ENCODE measurements at regions not wholly inside any gene's neighbourhood (a gene's known extent, or its start where the extent isn't known, plus 50 kb on each side); places are given as distances from the start of the nearest gene placed in this dataset.

DNA sequence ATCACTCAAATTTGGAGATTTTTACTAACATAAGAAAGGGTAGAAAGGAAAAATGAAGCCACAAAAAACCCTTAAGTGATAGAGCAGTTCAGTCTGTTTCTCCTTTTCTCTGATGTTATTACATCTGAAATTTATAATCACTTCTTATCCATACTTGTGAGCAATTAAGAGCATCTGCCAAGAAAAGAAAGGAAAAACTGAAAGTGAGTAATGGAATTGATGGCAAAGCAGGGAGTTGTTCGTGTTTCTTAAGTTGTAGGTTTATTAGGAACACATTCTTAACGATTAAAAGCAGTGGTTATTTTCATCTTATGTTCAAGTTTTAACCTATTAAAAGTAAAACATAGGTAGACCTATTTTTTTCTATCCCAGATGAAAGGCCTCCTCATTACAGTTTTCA lies 277.7 kb downstream of the RND3 start:
- no peaks in the 10 kb centered on the region for H3K79me2 ChIP-seq (ENCODE audit: insufficient read depth, low read length)
- no peak for TF ChIP-seq EZH2 (IDR thresholded peaks at IDR 0.05; ENCODE audit: borderline replicate concordance, low read length)
- TF ChIP-seq, protein P1, sequence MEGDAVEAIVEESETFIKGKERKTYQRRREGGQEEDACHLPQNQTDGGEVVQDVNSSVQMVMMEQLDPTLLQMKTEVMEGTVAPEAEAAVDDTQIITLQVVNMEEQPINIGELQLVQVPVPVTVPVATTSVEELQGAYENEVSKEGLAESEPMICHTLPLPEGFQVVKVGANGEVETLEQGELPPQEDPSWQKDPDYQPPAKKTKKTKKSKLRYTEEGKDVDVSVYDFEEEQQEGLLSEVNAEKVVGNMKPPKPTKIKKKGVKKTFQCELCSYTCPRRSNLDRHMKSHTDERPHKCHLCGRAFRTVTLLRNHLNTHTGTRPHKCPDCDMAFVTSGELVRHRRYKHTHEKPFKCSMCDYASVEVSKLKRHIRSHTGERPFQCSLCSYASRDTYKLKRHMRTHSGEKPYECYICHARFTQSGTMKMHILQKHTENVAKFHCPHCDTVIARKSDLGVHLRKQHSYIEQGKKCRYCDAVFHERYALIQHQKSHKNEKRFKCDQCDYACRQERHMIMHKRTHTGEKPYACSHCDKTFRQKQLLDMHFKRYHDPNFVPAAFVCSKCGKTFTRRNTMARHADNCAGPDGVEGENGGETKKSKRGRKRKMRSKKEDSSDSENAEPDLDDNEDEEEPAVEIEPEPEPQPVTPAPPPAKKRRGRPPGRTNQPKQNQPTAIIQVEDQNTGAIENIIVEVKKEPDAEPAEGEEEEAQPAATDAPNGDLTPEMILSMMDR (IDR thresholded peaks at IDR 0.05; ENCODE audit: low read length) = no peak

DNA sequence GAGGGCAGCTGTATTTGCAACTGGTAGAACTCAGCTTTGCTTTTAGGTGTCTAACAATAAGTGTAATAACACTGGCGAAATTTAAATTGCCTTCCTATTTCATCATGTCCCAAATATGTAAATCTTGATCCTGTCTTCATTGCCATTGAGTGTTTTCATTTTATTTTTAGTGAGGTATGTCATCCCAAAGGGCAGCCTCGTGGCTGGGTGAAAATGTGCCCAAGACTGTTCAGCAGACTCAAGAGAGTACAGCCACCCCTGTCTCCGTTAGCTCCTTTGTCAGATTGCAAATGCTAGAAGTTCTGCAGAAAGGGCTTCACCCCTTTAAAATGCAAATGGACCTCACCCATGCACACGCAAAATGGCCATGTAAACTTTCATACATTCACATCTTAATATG lies 278.8 kb downstream of the RND3 start:
- TF ChIP-seq, protein P1 (IDR thresholded peaks at IDR 0.05; ENCODE audit: low read length) = no peak
- no peak for TF ChIP-seq EZH2 (IDR thresholded peaks at IDR 0.05; ENCODE audit: borderline replicate concordance, low read length)
- Histone ChIP-seq H3K27me3 (ENCODE audit: insufficient read depth, low read length) (no peaks in the 10 kb centered on the region), H3K79me2 (ENCODE audit: insufficient read depth, low read length) (no peaks in the 10 kb centered on the region), H3K9me3 (ENCODE audit: low read length) (no peaks in the 10 kb centered on the region), H3K4me2 (ENCODE audit: low read length) (no peak overlapping the region), H3K9ac (ENCODE audit: low read length) (no peak overlapping the region), H3F3A (ENCODE audit: insufficient read depth, low read length) (no peaks in the 10 kb centered on the region), H3K27ac (ENCODE audit: low read depth, low read length, poor library complexity, severe bottlenecking) (no peak overlapping the region), H3K4me1 (ENCODE audit: insufficient read depth, low read length, severe bottlenecking) (no peaks in the 10 kb centered on the region), H2AFZ (ENCODE audit: low read length) (no peak overlapping the region), H3K9me2 (ENCODE audit: low read depth, low read length) (no peaks in the 10 kb centered on the region), H3K4me3 (ENCODE audit: low read depth, low read length, poor library complexity, severe bottlenecking) (no peak overlapping the region), H4K20me1 (ENCODE audit: insufficient read depth, low read length) (no peaks in the 10 kb centered on the region), H3K36me3 (ENCODE audit: insufficient read depth, low read length) (no peaks in the 10 kb centered on the region)

More for the DNA sequence above, 277.7 kb downstream of the RND3 start:
- Histone ChIP-seq H2AFZ (ENCODE audit: low read length) (no peak overlapping the region), H4K20me1 (ENCODE audit: insufficient read depth, low read length) (no peaks in the 10 kb centered on the region), H3F3A (ENCODE audit: insufficient read depth, low read length) (no peaks in the 10 kb centered on the region), H3K27ac (ENCODE audit: low read depth, low read length, poor library complexity, severe bottlenecking) (no peak overlapping the region), H3K4me3 (ENCODE audit: low read depth, low read length, poor library complexity, severe bottlenecking) (no peak overlapping the region), H3K27me3 (ENCODE audit: insufficient read depth, low read length) (no peaks in the 10 kb centered on the region), H3K36me3 (ENCODE audit: insufficient read depth, low read length) (no peaks in the 10 kb centered on the region), H3K4me1 (ENCODE audit: insufficient read depth, low read length, severe bottlenecking) (no peaks in the 10 kb centered on the region), H3K9me2 (ENCODE audit: low read depth, low read length) (no peaks in the 10 kb centered on the region), H3K4me2 (ENCODE audit: low read length) (no peak overlapping the region), H3K9ac (ENCODE audit: low read length) (no peak overlapping the region), H3K9me3 (ENCODE audit: low read length) (no peaks in the 10 kb centered on the region)

DNA sequence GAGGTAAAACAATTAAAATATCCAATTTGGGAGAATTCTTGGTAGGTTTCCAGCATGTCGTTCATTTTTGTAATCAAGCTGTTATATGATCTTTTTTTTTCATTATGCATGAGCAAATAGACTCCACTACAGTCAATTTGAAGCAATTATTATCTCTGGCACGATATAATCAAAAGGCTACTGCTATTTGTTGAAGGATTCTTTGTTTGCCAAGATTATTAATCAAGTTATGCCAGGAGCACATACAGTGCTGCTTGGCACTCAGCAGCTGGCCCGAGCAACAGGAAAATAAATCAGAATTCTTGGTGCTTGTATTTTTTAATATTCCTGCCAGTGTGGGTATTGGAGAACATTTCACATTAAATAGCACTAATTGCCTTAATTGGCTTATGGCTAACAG lies 279.5 kb downstream of the RND3 start:
- H3K4me3 ChIP-seq (ENCODE audit: low read depth, low read length, poor library complexity, severe bottlenecking) = no peak overlapping the region
- H3K27ac ChIP-seq (ENCODE audit: low read depth, low read length, poor library complexity, severe bottlenecking) = no peak overlapping the region
- no peaks in the 10 kb centered on the region for H3K9me3 ChIP-seq (ENCODE audit: low read length)
- H3K79me2 ChIP-seq (ENCODE audit: insufficient read depth, low read length) = no peaks in the 10 kb centered on the region
- H3K4me1 ChIP-seq (ENCODE audit: insufficient read depth, low read length, severe bottlenecking) = no peaks in the 10 kb centered on the region
- H2AFZ ChIP-seq (ENCODE audit: low read length) = no peak overlapping the region
- no peaks in the 10 kb centered on the region for H3K27me3 ChIP-seq (ENCODE audit: insufficient read depth, low read length)
- H3F3A ChIP-seq (ENCODE audit: insufficient read depth, low read length) = no peaks in the 10 kb centered on the region
- no peak overlapping the region for H3K4me2 ChIP-seq (ENCODE audit: low read length)
- H3K36me3 ChIP-seq (ENCODE audit: insufficient read depth, low read length) = no peaks in the 10 kb centered on the region
- no peaks in the 10 kb centered on the region for H4K20me1 ChIP-seq (ENCODE audit: insufficient read depth, low read length)
- TF ChIP-seq EZH2 (IDR thresholded peaks at IDR 0.05; ENCODE audit: borderline replicate concordance, low read length) = no peak
- TF ChIP-seq, protein P1 (IDR thresholded peaks at IDR 0.05; ENCODE audit: low read length) = no peak
- no peak overlapping the region for H3K9ac ChIP-seq (ENCODE audit: low read length)
- no peaks in the 10 kb centered on the region for H3K9me2 ChIP-seq (ENCODE audit: low read depth, low read length)
